22Rv1 (cell line): ENCODE measurements at regions not wholly inside any gene's neighbourhood (a gene's known extent, or its start where the extent isn't known, plus 50 kb on each side); places are given as distances from the start of the nearest gene placed in this dataset.

ENCODE experiments used
- ZFX ChIP-seq: fragments of 450-650 bp; IDR thresholded peaks from 2 replicates; pipeline ENCODE4 v1.6.1; 2017; ENCODE audit warnings: antibody characterized with exemption, borderline replicate concordance
- TF ChIP-seq, protein P1 (sequence below): fragments of 450-650 bp; IDR thresholded peaks from 2 replicates; pipeline ENCODE4 v1.5.1; 2017; ENCODE audit warnings: mild to moderate bottlenecking

DNA sequence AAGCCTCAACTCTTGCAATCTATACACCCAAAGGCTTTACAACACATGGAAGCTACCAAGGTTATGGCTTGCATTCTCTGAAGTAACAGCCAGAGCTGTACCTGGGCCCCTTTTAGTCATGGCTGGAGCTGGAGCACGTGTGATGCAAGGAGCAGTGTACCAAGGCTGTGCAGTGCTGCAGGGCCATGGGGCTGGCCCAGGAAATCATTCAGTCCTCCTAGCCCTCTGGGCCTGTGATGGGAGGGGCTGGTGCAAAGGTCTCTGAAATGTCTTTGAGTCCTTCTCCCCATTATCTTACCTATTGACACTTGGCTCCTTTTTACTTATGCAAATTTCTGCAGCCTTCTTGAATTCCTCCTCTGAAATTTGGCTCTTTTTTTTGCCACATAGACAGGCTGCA is 500.1 kb upstream of the FAM47C start:
- TF ChIP-seq, protein P1, sequence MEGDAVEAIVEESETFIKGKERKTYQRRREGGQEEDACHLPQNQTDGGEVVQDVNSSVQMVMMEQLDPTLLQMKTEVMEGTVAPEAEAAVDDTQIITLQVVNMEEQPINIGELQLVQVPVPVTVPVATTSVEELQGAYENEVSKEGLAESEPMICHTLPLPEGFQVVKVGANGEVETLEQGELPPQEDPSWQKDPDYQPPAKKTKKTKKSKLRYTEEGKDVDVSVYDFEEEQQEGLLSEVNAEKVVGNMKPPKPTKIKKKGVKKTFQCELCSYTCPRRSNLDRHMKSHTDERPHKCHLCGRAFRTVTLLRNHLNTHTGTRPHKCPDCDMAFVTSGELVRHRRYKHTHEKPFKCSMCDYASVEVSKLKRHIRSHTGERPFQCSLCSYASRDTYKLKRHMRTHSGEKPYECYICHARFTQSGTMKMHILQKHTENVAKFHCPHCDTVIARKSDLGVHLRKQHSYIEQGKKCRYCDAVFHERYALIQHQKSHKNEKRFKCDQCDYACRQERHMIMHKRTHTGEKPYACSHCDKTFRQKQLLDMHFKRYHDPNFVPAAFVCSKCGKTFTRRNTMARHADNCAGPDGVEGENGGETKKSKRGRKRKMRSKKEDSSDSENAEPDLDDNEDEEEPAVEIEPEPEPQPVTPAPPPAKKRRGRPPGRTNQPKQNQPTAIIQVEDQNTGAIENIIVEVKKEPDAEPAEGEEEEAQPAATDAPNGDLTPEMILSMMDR: no peak
- no peak for TF ChIP-seq ZFX
